K562 (cell line): ENCODE measurements at regions not wholly inside any gene's neighbourhood (a gene's known extent, or its start where the extent isn't known, plus 50 kb on each side); places are given as distances from the start of the nearest gene placed in this dataset.

ENCODE experiments used
- ATAC-seq: fragments of 200-7000 bp; cut with Tn5 transposase; 3 replicates; pipeline ENCODE4 v1.9.1; 2020; ENCODE audit warnings: moderate library complexity
- BruUV-seq: library from RNA; stranded (reverse); fragments of 400-500 nt; replicated peaks from 2 replicates; lab custom pipeline; 2021; lab: Mats Ljungman, UMichigan
- CTCF ChIA-PET: fragments of 300-600 bp; formaldehyde crosslinking; extraction: SDS; loops from one replicate; lab custom pipeline; 2021; ENCODE audit warnings: low intra/inter-chr PET ratio; lab: Yijun Ruan, JAX
- POLR2A ChIA-PET: fragments of 300-600, 350-650 bp; sonication (Branson Sonifier 250); formaldehyde crosslinking; extraction: SDS; loops from one replicate; lab custom pipeline; 2021; ENCODE audit warnings: antibody characterized with exemption, inconsistent platforms; lab: Yijun Ruan, JAX
- DNase-seq, 4 experiments: peaks; one replicate each; pipeline versions ENCODE4 v3.0.0 to v3.0.0-alpha.2; 2011 to 2018; ENCODE audit warnings: low spot score in 3 of 4, mixed read lengths in 3 of 4; ENCODE audit errors: extremely low read depth in 1 of 4
- FAIRE-seq: peaks from 2 replicates; lab custom pipeline; 2011; peaks lifted over from hg19 to GRCh38; lab: Jason Lieb, UNC
- H2AFZ ChIP-seq: 2 replicates; pipeline ENCODE4 v1.6.0; 2011; ENCODE audit warnings: low read depth, low read length, control low read depth, inconsistent platforms
- H3K27ac ChIP-seq: fragments of 200-600 bp; 3 replicates; pipeline ENCODE4 v1.8.0; 2011; ENCODE audit warnings: low read depth, mild to moderate bottlenecking, control low read depth, inconsistent platforms, low read length, moderate library complexity, mixed read lengths; ENCODE audit errors: extremely low read depth
- H3K27me3 ChIP-seq, 2 experiments: fragments of 300-600 bp in 1 of 2; 2 replicates in 1 of 2; 3 replicates in 1 of 2; pipeline versions ENCODE4 v1.6.0 to v1.8.0; 2011; ENCODE audit warnings: inconsistent platforms in 2 of 2, low read length in 2 of 2, mild to moderate bottlenecking in 1 of 2, mixed read lengths in 1 of 2, moderate library complexity in 1 of 2; ENCODE audit not compliant: control insufficient read depth in 2 of 2, insufficient read depth in 2 of 2
- H3K36me3 ChIP-seq: fragments of 300-600 bp; 3 replicates; pipeline ENCODE4 v1.8.0; 2011; ENCODE audit warnings: mild to moderate bottlenecking, low read length, inconsistent platforms; ENCODE audit not compliant: control insufficient read depth, insufficient read depth
- H3K4me1 ChIP-seq, 2 experiments: fragments of 200-600 bp in 1 of 2; replicated peaks in 1 of 2; 2 replicates in 1 of 2; 3 replicates in 1 of 2; pipeline versions ENCODE4 v1.5.1 to v1.8.0; 2011; ENCODE audit warnings: inconsistent platforms in 2 of 2, low read length in 2 of 2, mild to moderate bottlenecking in 1 of 2, mixed read lengths in 1 of 2, moderate library complexity in 1 of 2; ENCODE audit not compliant: control insufficient read depth in 2 of 2, insufficient read depth in 2 of 2
- H3K4me2 ChIP-seq: 2 replicates; pipeline ENCODE4 v1.6.1; 2011; ENCODE audit warnings: low read length, control low read depth, inconsistent platforms, mixed read lengths; ENCODE audit not compliant: insufficient read depth
- H3K4me3 ChIP-seq: fragments of 200-600 bp; sonication (generic), shearing (Covaris generic); 2 replicates; pipeline ENCODE4 v1.5.1; 2016; ENCODE audit warnings: control low read depth, inconsistent platforms
- H3K79me2 ChIP-seq: fragments of 200-600 bp; 3 replicates; pipeline ENCODE4 v1.8.0; 2011; ENCODE audit warnings: low read length, inconsistent platforms; ENCODE audit not compliant: control insufficient read depth, insufficient read depth
- H3K9ac ChIP-seq, 2 experiments: 2 replicates each; pipeline versions ENCODE4 v1.6.0 to v1.6.1; 2011; ENCODE audit warnings: low read depth in 2 of 2, low read length in 2 of 2, control low read depth in 1 of 2, inconsistent platforms in 1 of 2, mild to moderate bottlenecking in 1 of 2, mixed read lengths in 1 of 2; ENCODE audit not compliant: insufficient read depth in 1 of 2
- H3K9me1 ChIP-seq: one replicate; pipeline ENCODE4 v1.6.0; 2011; ENCODE audit warnings: inconsistent platforms, mild to moderate bottlenecking, low read length, moderate library complexity; ENCODE audit not compliant: control insufficient read depth, insufficient read depth
- H3K9me3 ChIP-seq: replicated peaks from 2 replicates; pipeline ENCODE4 v1.5.1; 2011; ENCODE audit warnings: low read depth, low read length, inconsistent platforms; ENCODE audit not compliant: control insufficient read depth, insufficient read depth
- H4K20me1 ChIP-seq: replicated peaks from 2 replicates; pipeline ENCODE4 v1.6.1; 2011; ENCODE audit warnings: low read length, inconsistent platforms, mixed read lengths; ENCODE audit not compliant: control insufficient read depth, insufficient read depth
- HMBOX1 ChIP-seq: sonication (generic); IDR thresholded peaks from 2 replicates; pipeline ENCODE4 v1.6.1; 2016
- HNRNPUL1 ChIP-seq: fragments of 200-400 bp; formaldehyde crosslinking; IDR thresholded peaks from 2 replicates; pipeline ENCODE4 v1.6.1; 2017; ENCODE audit warnings: low read length
- NKRF ChIP-seq: fragments of 450-650 bp; IDR thresholded peaks from 2 replicates; pipeline ENCODE4 v1.6.1; 2016; ENCODE audit warnings: borderline replicate concordance
- WGBS: fragments of 100-300 bp; shearing (Covaris generic); methylation state at CpG from one replicate; pipeline ENCODE4 v1.1.6; 2016; ENCODE audit warnings: low coverage, mixed read lengths; ENCODE audit not compliant: insufficient coverage; ENCODE audit errors: missing lambda C conversion rate; 5-methylcytosine and 5-hydroxymethylcytosine counted together
- in situ Hi-C: fragments of 300-500 bp; cut with MboI; formaldehyde crosslinking; loops from 4 replicates; pipeline ENCODE4 v1.15.0; 2018; ENCODE audit warnings: inconsistent platforms, mixed read lengths
- intact Hi-C: fragments of 100-400 bp; cut with micrococcal nuclease; formaldehyde crosslinking; loops from 2 replicates; pipeline ENCODE4 v1.14.2; 2022

- H3K4me1 ChIP-seq, result no peaks in the 10 kb centered on the region
- no peak overlapping the region for H3K4me2 ChIP-seq
- H3K4me3 ChIP-seq, result no peak overlapping the region
- H3K27me3 ChIP-seq, result no peaks in the 10 kb centered on the region; a peak in 2 of 5 replicates
- 0% methylated on average over 6 of the region's 9 CpGs for WGBS
- no peak for FAIRE-seq
- no peak overlapping the region for H3K9ac ChIP-seq
- no peaks in the 10 kb centered on the region for H3K9me3 ChIP-seq
- H3K9me1 ChIP-seq, result no peaks in the 10 kb centered on the region
- no peak overlapping the region for H2AFZ ChIP-seq
- no peaks in the 10 kb centered on the region for H3K36me3 ChIP-seq
- no peak for DNase-seq
- intact Hi-C loops (no loop called here), in situ Hi-C loops (no loop called here)
- BruUV-seq, result no TSS peak
- ChIA-PET CTCF (no interaction called here), POLR2A (no interaction called here)
- no peaks in the 10 kb centered on the region for H3K79me2 ChIP-seq
- no peak for ATAC-seq
- TF ChIP-seq HNRNPUL1, result no peak
- no peak for TF ChIP-seq HMBOX1
- TF ChIP-seq NKRF, result no peak
- no peaks in the 10 kb centered on the region for H4K20me1 ChIP-seq
- no peak overlapping the region for H3K27ac ChIP-seq
These were observed 351.2 kb upstream of the EEF2KMT start for GRCh38 chr16:5448798-5449197.
